Activated CD8-positive, alpha-beta T cell treated with anti-CD3 and anti-CD28 coated beads, Interleukin-2, amount 10 ng/mL, durations not matched to agents 7 days and 5 days (primary cell): ENCODE measurements at regions not wholly inside any gene's neighbourhood (a gene's known extent, or its start where the extent isn't known, plus 50 kb on each side); places are given as distances from the start of the nearest gene placed in this dataset.
"Not testable (repeated sequence)": the region's sequence is repeated elsewhere in the genome, so short reads cannot be mapped to it uniquely, and the experiment has no call there.

Experiments
- ATAC-seq: fragments of 150-1000 bp; cut with Tn5 transposase; one replicate; pipeline ENCODE4 v1.10.0; 2021; ENCODE audit warnings: moderate library complexity
- CTCF ChIA-PET: fragments of 350-600 bp; sonication (Branson Sonifier 250); formaldehyde crosslinking; loops from one replicate; lab custom pipeline; 2021; ENCODE audit warnings: antibody characterized with exemption; lab: Charles Lee
- POLR2A ChIA-PET: fragments of 350-600 bp; sonication (Branson Sonifier 250); formaldehyde crosslinking; loops from one replicate; lab custom pipeline; 2021; ENCODE audit warnings: antibody characterized with exemption; lab: Charles Lee
- DNase-seq: peaks from one replicate; pipeline ENCODE4 v3.0.0-alpha.2; 2020
- H3K27ac Mint-ChIP-seq: one replicate; pipeline ENCODE4 v1.8.0; 2021; ENCODE audit warnings: mild to moderate bottlenecking, mixed read lengths
- H3K27me3 Mint-ChIP-seq: one replicate; pipeline ENCODE4 v1.8.0; 2021; ENCODE audit warnings: low read depth, mixed read lengths
- H3K36me3 Mint-ChIP-seq: one replicate; pipeline ENCODE4 v1.8.0; 2021; ENCODE audit warnings: low read depth, mixed read lengths
- H3K4me1 Mint-ChIP-seq: one replicate; pipeline ENCODE4 v1.8.0; 2021; ENCODE audit warnings: low read depth, mixed read lengths
- H3K4me3 Mint-ChIP-seq: one replicate; pipeline ENCODE4 v1.8.0; 2021; ENCODE audit warnings: mild to moderate bottlenecking, mixed read lengths
- H3K9me3 Mint-ChIP-seq: one replicate; pipeline ENCODE4 v1.8.0; 2022; ENCODE audit warnings: mixed read lengths; ENCODE audit not compliant: insufficient read depth

DNA sequence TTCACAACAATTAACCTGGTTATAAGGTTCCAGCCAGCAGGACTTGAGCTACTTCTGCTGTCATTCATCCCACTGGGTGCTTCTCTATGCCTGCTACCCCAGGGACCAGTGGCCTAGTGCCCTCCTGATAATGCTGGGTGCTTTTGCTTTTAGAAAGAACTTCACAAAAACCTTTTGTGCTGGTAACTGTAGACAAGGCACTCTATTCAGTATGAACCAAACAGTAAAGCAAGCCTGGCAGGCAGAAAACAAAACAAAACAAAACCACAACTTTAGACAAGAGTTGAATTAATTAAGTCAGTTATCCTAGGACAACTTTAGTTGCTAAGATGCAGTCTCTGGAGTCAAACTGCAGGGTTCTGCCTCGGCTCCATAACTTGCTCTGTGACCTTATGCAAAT is 61.9 kb upstream of the ADGRL2 start:
- POLR2A ChIA-PET: no interaction called here

DNA sequence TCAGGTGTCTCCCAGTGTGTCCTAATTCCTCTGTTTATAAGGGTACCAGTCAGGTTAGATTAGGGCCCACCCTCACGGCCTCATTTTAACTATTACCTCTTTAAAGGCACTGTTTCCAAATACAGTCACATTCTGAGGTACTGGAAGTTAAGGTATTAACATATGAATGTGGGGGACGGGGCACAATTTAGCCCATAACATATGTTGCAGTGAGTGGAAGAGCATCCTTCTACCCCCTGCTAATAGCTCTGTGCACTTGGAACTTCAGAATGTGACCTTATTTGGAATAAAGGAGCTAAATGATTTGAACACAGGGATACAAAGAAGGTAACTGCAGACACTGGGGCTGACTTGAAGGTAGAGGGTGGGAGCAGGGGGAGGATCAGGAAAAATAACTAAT is 67.3 kb upstream of the ADGRL2 start:
- no peak for ATAC-seq
- H3K9me3 Mint-ChIP-seq: no peaks in the 10 kb centered on the region

More for the DNA sequence above, 61.9 kb upstream of the ADGRL2 start:
- Mint-ChIP-seq H3K4me1 (no peaks in the 10 kb centered on the region), H3K27ac (no peak overlapping the region), H3K9me3 (no peaks in the 10 kb centered on the region), H3K4me3 (no peak overlapping the region), H3K36me3 (no peaks in the 10 kb centered on the region), H3K27me3 (no peaks in the 10 kb centered on the region)
- DNase-seq (no peak), ATAC-seq (no peak)
- CTCF ChIA-PET: no interaction called here

DNA sequence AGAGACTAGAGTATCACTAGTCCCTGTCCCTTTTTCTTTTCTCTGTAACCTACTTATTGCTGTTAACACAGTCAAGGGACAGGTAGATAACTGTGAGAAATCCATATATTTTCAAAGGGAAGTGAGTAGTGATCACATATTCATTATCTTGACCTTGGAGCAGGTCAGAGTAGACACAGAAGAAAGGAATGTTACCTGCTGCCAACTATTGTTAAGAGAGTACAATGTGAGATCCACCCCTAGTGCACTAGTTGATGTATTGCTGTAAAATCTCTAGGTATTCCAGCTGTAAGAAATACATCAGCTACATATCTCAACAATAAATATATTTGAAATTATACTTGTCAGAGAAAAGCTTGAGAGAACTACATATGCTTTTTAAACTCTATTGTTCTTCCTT is 68.7 kb upstream of the ADGRL2 start:
- Mint-ChIP-seq H3K36me3 (no peaks in the 10 kb centered on the region), H3K27ac (no peak overlapping the region), H3K27me3 (no peaks in the 10 kb centered on the region), H3K4me3 (no peak overlapping the region), H3K9me3 (no peaks in the 10 kb centered on the region), H3K4me1 (no peaks in the 10 kb centered on the region)
- DNase-seq: no peak
- ATAC-seq: no peak
- ChIA-PET CTCF (no interaction called here), POLR2A (no interaction called here)

More for the DNA sequence above, 67.3 kb upstream of the ADGRL2 start:
- CTCF ChIA-PET: no interaction called here
- Mint-ChIP-seq H3K36me3 (no peaks in the 10 kb centered on the region), H3K4me1 (no peaks in the 10 kb centered on the region), H3K4me3 (no peak overlapping the region), H3K27me3 (no peaks in the 10 kb centered on the region), H3K27ac (no peak overlapping the region)
- DNase-seq: no peak
- POLR2A ChIA-PET: no interaction called here

DNA sequence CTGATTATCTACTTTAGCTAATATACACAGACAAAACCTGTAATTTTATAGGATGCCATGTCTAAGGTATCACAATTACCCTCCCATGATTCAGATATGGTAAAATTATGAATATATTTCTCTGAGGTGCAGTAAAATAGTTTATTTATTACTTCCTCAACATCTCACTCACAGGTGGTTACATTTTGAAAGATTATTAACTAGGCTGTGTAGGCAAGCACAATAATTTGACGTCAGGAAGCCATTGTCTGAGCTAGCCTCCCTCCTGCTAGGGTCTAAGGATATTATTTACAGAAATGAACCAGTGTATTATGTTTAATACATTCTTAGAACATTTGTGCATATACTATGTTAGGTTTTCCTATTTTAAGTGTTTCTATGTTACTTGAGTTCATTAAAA is 69.9 kb upstream of the ADGRL2 start:
- POLR2A ChIA-PET: no interaction called here
- H3K4me3 Mint-ChIP-seq: no peak overlapping the region

DNA sequence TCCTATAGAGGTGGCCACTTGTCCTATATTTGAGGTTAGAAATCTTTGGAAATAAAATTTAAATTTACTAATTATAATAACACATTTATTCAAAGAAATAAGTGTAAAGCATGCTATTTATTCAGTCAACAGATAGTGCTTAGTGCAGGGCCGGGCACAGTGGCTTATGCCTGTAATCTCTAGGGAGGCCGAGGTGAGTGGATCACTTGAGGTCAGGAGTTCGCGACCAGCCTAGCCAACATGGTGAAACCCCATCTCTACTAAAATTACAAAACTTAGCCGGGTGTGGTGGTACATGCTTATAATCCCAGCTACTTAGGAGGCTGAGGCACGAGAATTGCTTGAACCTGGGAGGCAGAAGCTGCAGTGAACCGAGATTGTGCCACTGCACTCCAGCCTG is 70.4 kb upstream of the ADGRL2 start:
- H3K27me3 Mint-ChIP-seq, H3K4me3 Mint-ChIP-seq, H3K27ac Mint-ChIP-seq, H3K36me3 Mint-ChIP-seq, H3K9me3 Mint-ChIP-seq, CTCF ChIA-PET, H3K4me1 Mint-ChIP-seq, POLR2A ChIA-PET, ATAC-seq, DNase-seq: not testable (repeated sequence)

More for the DNA sequence above, 69.9 kb upstream of the ADGRL2 start:
- no peaks in the 10 kb centered on the region for H3K36me3 Mint-ChIP-seq
- no peaks in the 10 kb centered on the region for H3K4me1 Mint-ChIP-seq
- H3K27ac Mint-ChIP-seq: no peak overlapping the region
- no peaks in the 10 kb centered on the region for H3K27me3 Mint-ChIP-seq
- CTCF ChIA-PET: no interaction called here
- H3K9me3 Mint-ChIP-seq: no peaks in the 10 kb centered on the region
- DNase-seq: no peak
- no peak for ATAC-seq

DNA sequence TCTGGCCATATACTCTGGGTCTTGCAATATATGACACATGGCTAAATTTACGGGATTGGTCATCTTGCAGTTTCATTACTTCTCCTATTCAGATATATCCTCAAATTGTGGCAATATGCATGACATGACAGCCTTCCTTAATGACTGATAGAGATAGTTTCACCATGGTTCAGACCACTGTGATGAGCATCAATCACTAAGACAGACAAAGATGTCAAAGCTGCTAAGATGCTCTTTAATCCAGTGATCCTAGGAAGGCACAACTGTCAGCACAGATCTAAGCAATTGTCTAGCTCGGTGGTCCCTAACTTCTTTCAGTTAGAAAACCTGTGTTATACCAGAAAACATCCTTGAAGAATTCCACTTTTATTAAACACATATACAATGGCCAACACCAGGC is 70.9 kb upstream of the ADGRL2 start:
- ChIA-PET CTCF (no interaction called here), POLR2A (no interaction called here)
- no peak overlapping the region for H3K27ac Mint-ChIP-seq
- H3K27me3 Mint-ChIP-seq: no peaks in the 10 kb centered on the region
- H3K9me3 Mint-ChIP-seq: no peaks in the 10 kb centered on the region
- no peaks in the 10 kb centered on the region for H3K36me3 Mint-ChIP-seq
- ATAC-seq (no peak), DNase-seq (no peak)
- no peaks in the 10 kb centered on the region for H3K4me1 Mint-ChIP-seq
- no peak overlapping the region for H3K4me3 Mint-ChIP-seq

DNA sequence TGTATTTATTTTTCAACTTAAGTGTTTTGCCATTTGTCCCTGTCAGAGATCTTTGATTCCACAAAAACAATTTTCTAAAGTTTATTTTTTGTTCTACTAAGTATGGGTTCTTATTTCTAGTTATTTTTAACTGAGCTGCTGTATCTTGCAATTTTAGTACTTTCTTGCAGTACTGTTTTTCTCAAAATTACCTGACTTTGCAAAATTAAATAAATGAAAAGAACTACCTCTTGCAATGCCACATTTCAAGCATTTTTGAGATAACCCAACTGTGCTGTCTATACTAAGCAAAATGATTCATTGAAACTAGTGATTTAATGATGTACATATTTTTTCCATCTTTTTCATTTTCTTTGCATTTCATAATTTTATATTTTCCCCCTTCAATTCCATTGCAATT is 71.5 kb upstream of the ADGRL2 start:
- H3K36me3 Mint-ChIP-seq: no peaks in the 10 kb centered on the region
- no peak overlapping the region for H3K4me3 Mint-ChIP-seq
- no peaks in the 10 kb centered on the region for H3K9me3 Mint-ChIP-seq
- ATAC-seq (no peak), DNase-seq (no peak)
- no peaks in the 10 kb centered on the region for H3K27me3 Mint-ChIP-seq
- ChIA-PET POLR2A (no interaction called here), CTCF (no interaction called here)
- no peak overlapping the region for H3K27ac Mint-ChIP-seq
- no peaks in the 10 kb centered on the region for H3K4me1 Mint-ChIP-seq

DNA sequence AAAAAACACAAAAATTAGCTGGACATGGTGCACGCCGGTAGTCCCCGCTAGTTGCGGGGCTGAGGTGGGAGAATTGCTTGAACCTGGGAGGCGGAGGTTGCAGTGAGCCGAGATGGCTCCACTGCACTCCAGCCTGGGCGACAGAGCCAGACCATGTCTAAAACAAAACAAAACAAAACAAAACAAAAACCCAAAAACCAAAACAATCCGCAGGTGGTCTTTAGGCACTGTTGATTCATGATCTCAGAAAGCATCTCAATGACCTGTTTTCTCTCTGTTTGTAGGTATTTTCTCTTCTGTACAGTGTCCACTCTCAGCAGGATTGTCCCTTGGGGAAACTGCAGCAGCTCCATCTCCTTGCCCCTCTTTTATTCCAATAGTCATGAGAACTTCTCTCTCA is 74.9 kb upstream of the ADGRL2 start:
- Mint-ChIP-seq H3K27ac (no peak overlapping the region), H3K36me3 (no peaks in the 10 kb centered on the region), H3K9me3 (no peaks in the 10 kb centered on the region), H3K4me3 (no peak overlapping the region), H3K27me3 (no peaks in the 10 kb centered on the region), H3K4me1 (no peaks in the 10 kb centered on the region)
- ChIA-PET POLR2A (no interaction called here), CTCF (no interaction called here)
- DNase-seq: no peak
- no peak for ATAC-seq

DNA sequence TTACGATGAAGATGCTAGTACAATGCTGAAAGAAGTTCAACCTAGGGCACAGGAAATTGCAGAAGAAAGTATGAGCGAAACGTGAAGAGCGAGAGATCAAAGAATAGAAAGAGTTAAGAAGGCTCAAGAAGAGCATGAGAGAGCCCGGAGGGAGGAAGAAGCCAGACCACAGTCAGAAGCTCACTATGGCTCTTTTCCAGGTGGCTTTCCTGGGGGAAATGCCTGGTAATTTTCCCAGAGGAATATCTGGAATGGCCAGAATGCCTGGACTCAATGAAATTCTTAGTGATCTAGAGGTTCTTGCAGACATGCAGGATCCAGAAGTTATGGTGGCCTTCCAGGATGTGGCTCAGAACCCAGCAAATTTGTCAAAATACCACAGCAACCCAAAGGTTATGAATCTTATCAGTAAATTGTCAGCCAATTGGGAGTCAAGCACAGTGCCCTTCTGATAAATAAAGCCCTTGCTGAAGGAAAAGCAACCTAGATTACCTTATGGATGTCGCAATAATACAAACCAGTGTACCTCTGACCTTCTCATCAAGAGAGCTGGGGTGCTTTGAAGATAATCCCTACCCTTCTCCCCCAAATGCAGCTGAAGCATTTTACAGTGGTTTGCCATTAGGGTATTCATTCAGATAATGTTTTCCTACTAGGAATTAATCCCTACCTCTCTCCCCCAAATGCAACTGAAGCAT is 78.0 kb upstream of the ADGRL2 start:
- CTCF ChIA-PET, ATAC-seq, H3K4me3 Mint-ChIP-seq, H3K27ac Mint-ChIP-seq, H3K27me3 Mint-ChIP-seq, DNase-seq, POLR2A ChIA-PET, H3K9me3 Mint-ChIP-seq, H3K36me3 Mint-ChIP-seq, H3K4me1 Mint-ChIP-seq: not testable (repeated sequence)

DNA sequence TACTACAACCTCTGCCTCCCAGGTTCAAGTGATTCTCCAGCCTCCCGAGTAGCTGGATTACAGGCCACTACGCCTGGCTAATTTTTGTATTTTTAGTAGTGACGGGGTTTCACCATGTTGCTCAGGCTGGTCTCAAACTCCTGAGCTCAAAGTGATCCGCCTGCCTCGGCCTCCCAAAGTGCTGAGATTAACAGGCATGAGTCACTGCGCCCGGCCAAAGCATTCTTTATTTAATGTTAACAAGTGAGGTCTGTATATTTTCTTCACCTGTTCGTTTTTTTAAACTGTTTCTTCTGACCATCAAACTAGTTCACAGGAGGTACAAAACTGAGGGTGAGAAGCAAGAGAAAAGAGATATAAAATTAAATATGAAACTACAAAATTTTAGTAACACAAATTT is 80.5 kb upstream of the ADGRL2 start:
- H3K27ac Mint-ChIP-seq, H3K4me1 Mint-ChIP-seq, H3K36me3 Mint-ChIP-seq, ATAC-seq, H3K9me3 Mint-ChIP-seq, H3K27me3 Mint-ChIP-seq, DNase-seq, CTCF ChIA-PET, H3K4me3 Mint-ChIP-seq, POLR2A ChIA-PET: not testable (repeated sequence)

DNA sequence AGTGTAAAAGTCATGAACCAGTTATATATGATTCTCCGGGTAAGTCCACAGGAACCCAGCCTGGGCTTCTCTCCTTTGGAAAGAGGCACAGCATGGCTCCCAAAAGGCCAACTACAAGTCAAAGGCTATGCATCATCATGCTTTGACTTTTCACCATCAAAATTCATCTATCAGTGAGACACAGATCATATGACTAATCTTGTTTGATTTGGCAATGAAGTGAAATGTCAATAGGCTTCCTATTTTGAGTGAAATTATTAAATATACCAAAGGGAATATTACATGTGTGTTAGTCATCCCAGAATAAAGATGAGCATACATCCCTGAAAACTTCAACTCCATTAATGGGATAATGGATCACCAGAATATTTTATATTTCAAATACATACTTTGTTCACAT is 83.5 kb upstream of the ADGRL2 start:
- DNase-seq: no peak
- Mint-ChIP-seq H3K27me3 (no peaks in the 10 kb centered on the region), H3K4me3 (no peak overlapping the region), H3K27ac (no peak overlapping the region), H3K36me3 (no peaks in the 10 kb centered on the region), H3K9me3 (no peaks in the 10 kb centered on the region), H3K4me1 (no peaks in the 10 kb centered on the region)
- ChIA-PET POLR2A (no interaction called here), CTCF (no interaction called here)
- no peak for ATAC-seq

DNA sequence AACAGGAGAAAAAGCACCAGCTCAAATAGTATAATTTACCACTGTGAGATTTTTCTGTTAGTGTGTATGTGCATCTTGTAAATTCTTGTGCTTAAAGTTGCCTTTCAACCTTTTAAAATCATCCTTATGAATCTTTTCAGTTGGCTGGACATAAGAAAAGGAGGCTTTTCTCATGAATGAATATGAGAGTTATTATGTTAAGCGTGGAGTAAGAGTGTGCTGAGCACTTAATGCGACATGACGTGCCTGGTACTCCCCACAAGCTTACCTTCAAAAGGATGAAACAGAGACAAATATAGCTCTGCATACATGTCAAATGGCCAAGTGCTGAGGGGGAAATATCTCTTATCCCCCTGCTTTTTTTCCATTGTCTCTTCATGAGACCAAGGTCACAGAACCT is 85.3 kb upstream of the ADGRL2 start:
- H3K27me3 Mint-ChIP-seq: no peaks in the 10 kb centered on the region
- CTCF ChIA-PET: no interaction called here

DNA sequence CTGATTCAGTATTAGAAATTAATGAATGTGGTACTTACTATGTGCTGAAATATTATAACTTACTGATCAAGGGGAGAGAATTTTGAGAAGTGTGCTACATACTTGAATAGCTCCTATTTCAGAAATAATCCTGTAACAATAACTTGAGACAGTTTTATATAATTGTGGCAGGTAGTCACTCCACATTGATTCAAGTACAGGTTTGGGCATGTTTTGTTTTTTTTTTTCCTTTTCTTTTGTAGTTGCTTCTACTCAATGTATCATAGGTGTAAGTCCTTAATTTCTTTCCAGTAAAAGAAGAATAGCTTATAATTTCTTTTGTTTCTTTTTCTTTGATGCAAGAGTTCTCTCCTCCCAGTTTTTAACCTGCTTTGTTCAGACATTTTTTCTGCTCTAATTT is 86.1 kb upstream of the ADGRL2 start:
- DNase-seq (no peak), ATAC-seq (no peak)
- POLR2A ChIA-PET: no interaction called here
- H3K4me3 Mint-ChIP-seq: no peak overlapping the region
- H3K4me1 Mint-ChIP-seq: no peaks in the 10 kb centered on the region
- no peak overlapping the region for H3K27ac Mint-ChIP-seq
- no peaks in the 10 kb centered on the region for H3K9me3 Mint-ChIP-seq
- H3K36me3 Mint-ChIP-seq: no peaks in the 10 kb centered on the region
- H3K27me3 Mint-ChIP-seq: no peaks in the 10 kb centered on the region
- CTCF ChIA-PET: no interaction called here

More for the DNA sequence above, 85.3 kb upstream of the ADGRL2 start:
- H3K27ac Mint-ChIP-seq: no peak overlapping the region
- no peaks in the 10 kb centered on the region for H3K4me1 Mint-ChIP-seq
- H3K36me3 Mint-ChIP-seq: no peaks in the 10 kb centered on the region
- POLR2A ChIA-PET: interaction anchor here (0.8 kb wide), 1 partner anchor 11 kb away, joined by 3 read pairs; no protein-coding TSS in a partner anchor
- DNase-seq (no peak), ATAC-seq (no peak)
- H3K9me3 Mint-ChIP-seq: no peaks in the 10 kb centered on the region
- no peak overlapping the region for H3K4me3 Mint-ChIP-seq
